Gastroesophageal sphincter (tissue), 4 donors: ENCODE measurements at regions not wholly inside any gene's neighbourhood (a gene's known extent, or its start where the extent isn't known, plus 50 kb on each side); places are given as distances from the start of the nearest gene placed in this dataset.

Experiments
- ATAC-seq: fragments of 150-250 bp; one replicate; pipeline ENCODE4 v1.9.1; 2016; ENCODE audit warnings: mild to moderate bottlenecking, moderate library complexity
- H3K27ac ChIP-seq, 4 donors: fragments of 200-600 bp; sonication (generic) in 3 of 4; 1 replicate in 3 of 4; 2 replicates in 1 of 4; pipeline ENCODE4 v1.5.1; 2016 to 2019
- H3K27me3 ChIP-seq: fragments of 200-600 bp; sonication (generic); one replicate; pipeline ENCODE4 v1.5.1; 2019
- H3K36me3 ChIP-seq, 2 donors: fragments of 200-600 bp; sonication (generic); one replicate each; pipeline ENCODE4 v1.5.1; 2019; ENCODE audit warnings: control low read depth in 1 of 2
- H3K4me1 ChIP-seq, 3 donors: fragments of 200-600 bp; sonication (generic); 1 replicate in 2 of 3; 2 replicates in 1 of 3; pipeline ENCODE4 v1.5.1; 2016 to 2019; ENCODE audit warnings: control low read depth in 2 of 3
- H3K4me3 ChIP-seq, 2 donors: fragments of 200-600 bp; sonication (generic); one replicate each; pipeline ENCODE4 v1.5.1; 2019; ENCODE audit warnings: mild to moderate bottlenecking in 1 of 2, moderate library complexity in 1 of 2
- H3K9me3 ChIP-seq, 3 donors: fragments of 200-600 bp; sonication (generic); one replicate each; pipeline ENCODE4 v1.5.1; 2017 to 2019; ENCODE audit warnings: control low read depth in 2 of 3
- CTCF ChIP-seq, 4 experiments: fragments of 200-600 bp in 2 of 4; fragments of 450-650 bp in 2 of 4; sonication (generic) in 1 of 4; IDR thresholded peaks; one replicate each; pipeline ENCODE4 v1.5.1; 2017 to 2019; ENCODE audit warnings: antibody characterized with exemption in 4 of 4, mild to moderate bottlenecking in 2 of 4, moderate library complexity in 2 of 4
- EP300 ChIP-seq: sonication (generic); formaldehyde crosslinking; IDR thresholded peaks from one replicate; pipeline ENCODE4 v1.6.1; 2017; ENCODE audit warnings: antibody characterized with exemption, mild to moderate bottlenecking
- POLR2A ChIP-seq, 2 donors: fragments of 450-650 bp; IDR thresholded peaks; one replicate each; pipeline ENCODE4 v1.6.1; 2017; ENCODE audit warnings: antibody characterized with exemption in 2 of 2, mild to moderate bottlenecking in 2 of 2, moderate library complexity in 1 of 2
- POLR2AphosphoS5 ChIP-seq: sonication (generic); formaldehyde crosslinking; IDR thresholded peaks from one replicate; pipeline ENCODE4 v1.6.1; 2017; ENCODE audit warnings: antibody characterized with exemption
- WGBS, 2 donors: methylation state at CpG; one replicate each; pipeline ENCODE4 v1.1.5; 2018; ENCODE audit warnings: low coverage in 1 of 2; 5-methylcytosine and 5-hydroxymethylcytosine counted together

GRCh38 chr18:40558706-40559392 is 1396.2 kb upstream of the PIK3C3 start:
- WGBS, 2 donors = 67 to 86% methylated on average over 4 to 5 of the region's 5 CpGs
- no peaks in the 10 kb centered on the region for H3K27me3 ChIP-seq
- H3K9me3 ChIP-seq = no peaks in the 10 kb centered on the region
- TF ChIP-seq POLR2AphosphoS5 (no peak), POLR2A (IDR thresholded peaks at IDR 0.05) (no peak), CTCF (IDR thresholded peaks at IDR 0.05) (no peak), EP300 (no peak)
- ATAC-seq = no peak
- H3K4me3 ChIP-seq = no peak overlapping the region
- H3K4me1 ChIP-seq = no peaks in the 10 kb centered on the region
- no peaks in the 10 kb centered on the region for H3K36me3 ChIP-seq
- H3K27ac ChIP-seq = no peak overlapping the region

GRCh38 chr18:40555914-40556313 is 1399.1 kb upstream of the PIK3C3 start:
- TF ChIP-seq EP300 = no peak
- TF ChIP-seq POLR2A (IDR thresholded peaks at IDR 0.05) = no peak
- no peak for TF ChIP-seq CTCF (IDR thresholded peaks at IDR 0.05)
- TF ChIP-seq POLR2AphosphoS5 = no peak
- no peak for ATAC-seq
- Histone ChIP-seq H3K27me3 (no peaks in the 10 kb centered on the region), H3K4me3 (no peak overlapping the region), H3K27ac (no peak overlapping the region), H3K9me3 (no peaks in the 10 kb centered on the region), H3K4me1 (no peaks in the 10 kb centered on the region), H3K36me3 (no peaks in the 10 kb centered on the region)
- WGBS, 2 donors = 60 to 68% methylated on average over 4 of the region's 4 CpGs

- no peak overlapping the region for H3K27ac ChIP-seq
- H3K36me3 ChIP-seq = no peaks in the 10 kb centered on the region
- H3K27me3 ChIP-seq = no peaks in the 10 kb centered on the region
- no peaks in the 10 kb centered on the region for H3K9me3 ChIP-seq
- no peak for ATAC-seq
- no peaks in the 10 kb centered on the region for H3K4me1 ChIP-seq
- TF ChIP-seq POLR2AphosphoS5 (no peak), CTCF (IDR thresholded peaks at IDR 0.05) (no peak), EP300 (no peak), POLR2A (IDR thresholded peaks at IDR 0.05) (no peak)
- no peak overlapping the region for H3K4me3 ChIP-seq
Observed at GRCh38 chr18:40553029-40553428, 1402.0 kb upstream of the PIK3C3 start.

- H3K27me3 ChIP-seq = no peaks in the 10 kb centered on the region
- H3K4me1 ChIP-seq = no peaks in the 10 kb centered on the region
- no peaks in the 10 kb centered on the region for H3K36me3 ChIP-seq
- H3K27ac ChIP-seq = no peak overlapping the region
- no peaks in the 10 kb centered on the region for H3K9me3 ChIP-seq
- ATAC-seq = no peak
- TF ChIP-seq POLR2AphosphoS5 (no peak), POLR2A (IDR thresholded peaks at IDR 0.05) (no peak), CTCF (IDR thresholded peaks at IDR 0.05) (no peak), EP300 (no peak)
- 86 to 90% methylated on average over 3 of the region's 3 CpGs for WGBS, 2 donors
- H3K4me3 ChIP-seq = no peak overlapping the region
Observed at GRCh38 chr18:40546875-40547274, 1408.2 kb upstream of the PIK3C3 start.

GRCh38 chr18:40534723-40535122 is 1420.3 kb upstream of the PIK3C3 start:
- Histone ChIP-seq H3K36me3 (no peaks in the 10 kb centered on the region), H3K27ac (no peak overlapping the region), H3K27me3 (no peaks in the 10 kb centered on the region), H3K9me3 (no peaks in the 10 kb centered on the region), H3K4me1 (no peaks in the 10 kb centered on the region), H3K4me3 (no peak overlapping the region)
- ATAC-seq = no peak
- TF ChIP-seq CTCF (IDR thresholded peaks at IDR 0.05) (no peak), POLR2AphosphoS5 (no peak), EP300 (no peak), POLR2A (IDR thresholded peaks at IDR 0.05) (no peak)
- WGBS, 2 donors = 88% methylated on average over 2 of the region's 2 CpGs; no CpG with 5 or more reads in 1 of the 2 donors
